ENCODE measurements at regions not wholly inside any gene's neighbourhood (a gene's known extent, or its start where the extent isn't known, plus 50 kb on each side); places are given as distances from the start of the nearest gene placed in this dataset.

DNA sequence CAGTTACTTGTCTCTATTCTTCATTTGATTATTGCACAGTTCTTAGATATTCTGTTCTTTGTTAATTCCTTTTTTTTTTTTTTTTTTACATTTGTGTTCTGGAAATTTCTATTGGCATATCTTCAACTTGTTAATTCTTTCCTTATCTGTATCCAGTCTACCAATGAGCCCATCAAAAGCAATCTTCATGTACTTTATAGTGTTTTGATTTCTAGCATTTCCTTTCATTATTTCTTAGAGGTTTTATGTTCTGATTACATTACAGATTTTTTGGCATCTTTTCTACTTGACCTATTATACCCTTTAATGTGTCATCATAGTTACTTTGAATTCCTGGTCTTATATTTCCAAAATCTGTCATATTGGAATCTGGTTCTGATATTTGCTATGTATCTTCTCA is 2194.8 kb downstream of the PCDH9 start:
- no peak for TF ChIP-seq POLR2A (IDR thresholded peaks at IDR 0.05)
- TF ChIP-seq, protein P1, sequence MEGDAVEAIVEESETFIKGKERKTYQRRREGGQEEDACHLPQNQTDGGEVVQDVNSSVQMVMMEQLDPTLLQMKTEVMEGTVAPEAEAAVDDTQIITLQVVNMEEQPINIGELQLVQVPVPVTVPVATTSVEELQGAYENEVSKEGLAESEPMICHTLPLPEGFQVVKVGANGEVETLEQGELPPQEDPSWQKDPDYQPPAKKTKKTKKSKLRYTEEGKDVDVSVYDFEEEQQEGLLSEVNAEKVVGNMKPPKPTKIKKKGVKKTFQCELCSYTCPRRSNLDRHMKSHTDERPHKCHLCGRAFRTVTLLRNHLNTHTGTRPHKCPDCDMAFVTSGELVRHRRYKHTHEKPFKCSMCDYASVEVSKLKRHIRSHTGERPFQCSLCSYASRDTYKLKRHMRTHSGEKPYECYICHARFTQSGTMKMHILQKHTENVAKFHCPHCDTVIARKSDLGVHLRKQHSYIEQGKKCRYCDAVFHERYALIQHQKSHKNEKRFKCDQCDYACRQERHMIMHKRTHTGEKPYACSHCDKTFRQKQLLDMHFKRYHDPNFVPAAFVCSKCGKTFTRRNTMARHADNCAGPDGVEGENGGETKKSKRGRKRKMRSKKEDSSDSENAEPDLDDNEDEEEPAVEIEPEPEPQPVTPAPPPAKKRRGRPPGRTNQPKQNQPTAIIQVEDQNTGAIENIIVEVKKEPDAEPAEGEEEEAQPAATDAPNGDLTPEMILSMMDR (IDR thresholded peaks at IDR 0.05): no peak
